ENCODE measurements at regions not wholly inside any gene's neighbourhood (a gene's known extent, or its start where the extent isn't known, plus 50 kb on each side); places are given as distances from the start of the nearest gene placed in this dataset.

DNA sequence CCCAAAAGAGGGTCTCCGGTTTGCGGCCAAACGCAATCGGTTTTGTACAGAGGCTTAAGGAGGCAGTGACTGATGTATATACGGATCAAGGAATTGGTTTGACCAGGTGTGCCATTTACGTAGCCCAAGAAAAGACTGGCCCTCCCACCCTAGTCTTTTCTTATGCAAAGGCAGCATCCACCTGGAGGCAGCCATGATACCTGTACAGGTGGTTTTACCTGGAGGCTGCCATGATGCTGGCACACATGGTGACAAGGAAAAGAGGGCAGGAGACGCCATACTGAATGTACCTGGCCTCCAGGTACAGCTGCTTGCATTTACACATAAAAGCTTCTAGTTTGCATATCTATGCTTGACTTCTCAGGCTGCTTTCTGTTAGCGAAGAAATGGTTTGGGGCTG, 917.7 kb upstream of the INTU start:
- Histone ChIP-seq H3K36me3 (ENCODE audit: control insufficient read depth, insufficient read depth, low read length) (no peaks in the 10 kb centered on the region), H3K27me3 (ENCODE audit: control insufficient read depth, insufficient read depth, low read length) (no peaks in the 10 kb centered on the region), H3K4me3 (ENCODE audit: low read depth, low read length) (no peak overlapping the region), H3K9me3 (ENCODE audit: control insufficient read depth, insufficient read depth, low read length) (no peaks in the 10 kb centered on the region), H3K4me1 (ENCODE audit: control insufficient read depth, insufficient read depth, low read length) (peaks cover 12% of the 10 kb centered on the region), H3K9ac (ENCODE audit: low read depth, low read length) (no peak overlapping the region)

DNA sequence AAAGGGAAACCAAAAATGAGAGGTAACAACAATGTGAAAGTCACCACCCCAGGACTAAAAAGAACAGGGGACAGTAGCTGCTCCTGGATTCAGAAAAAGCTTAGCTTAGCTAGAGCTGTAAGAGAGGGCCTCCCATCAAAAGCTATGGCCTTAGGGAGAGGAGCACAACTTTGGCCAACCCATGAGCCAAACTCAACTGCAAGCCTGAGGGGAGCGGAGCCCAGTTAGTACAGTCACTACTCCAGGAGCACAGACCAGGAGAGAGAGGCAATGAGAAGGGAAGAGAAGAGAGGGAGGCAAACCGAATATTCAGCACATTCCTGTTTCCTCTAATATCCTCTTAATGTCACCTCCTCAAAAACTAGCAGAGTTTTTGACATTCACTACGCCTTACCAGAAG, 917.1 kb upstream of the INTU start:
- Histone ChIP-seq H3K36me3 (ENCODE audit: control insufficient read depth, insufficient read depth, low read length) (no peaks in the 10 kb centered on the region), H3K4me3 (ENCODE audit: low read depth, low read length) (no peak overlapping the region), H3K9ac (ENCODE audit: low read depth, low read length) (no peak overlapping the region), H3K9me3 (ENCODE audit: control insufficient read depth, insufficient read depth, low read length) (no peaks in the 10 kb centered on the region), H3K27me3 (ENCODE audit: control insufficient read depth, insufficient read depth, low read length) (no peaks in the 10 kb centered on the region), H3K4me1 (ENCODE audit: control insufficient read depth, insufficient read depth, low read length) (peaks cover 12% of the 10 kb centered on the region)

DNA sequence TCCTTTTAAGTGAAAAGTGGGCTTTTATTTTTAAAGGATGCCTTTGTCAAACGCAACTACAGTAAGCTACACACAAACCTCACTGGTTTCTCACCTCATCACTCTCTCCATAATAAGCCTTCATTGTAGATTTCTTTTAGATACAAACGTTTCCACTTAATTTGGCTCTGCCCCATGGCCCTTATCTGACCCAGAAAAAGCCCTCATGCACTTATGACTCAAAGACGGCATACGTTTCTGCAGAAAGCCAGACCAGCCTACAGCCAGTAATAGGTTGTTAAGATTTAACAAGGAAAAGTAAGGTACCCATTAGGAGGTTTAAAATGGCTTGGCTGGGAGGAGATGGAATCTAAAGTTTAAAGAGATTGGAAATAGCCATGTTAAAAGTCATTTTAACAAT, 914.6 kb upstream of the INTU start:
- Histone ChIP-seq H3K4me1 (ENCODE audit: control insufficient read depth, insufficient read depth, low read length) (peaks cover 12% of the 10 kb centered on the region), H3K9me3 (ENCODE audit: control insufficient read depth, insufficient read depth, low read length) (no peaks in the 10 kb centered on the region), H3K27me3 (ENCODE audit: control insufficient read depth, insufficient read depth, low read length) (no peaks in the 10 kb centered on the region), H3K36me3 (ENCODE audit: control insufficient read depth, insufficient read depth, low read length) (no peaks in the 10 kb centered on the region), H3K4me3 (ENCODE audit: low read depth, low read length) (no peak overlapping the region), H3K9ac (ENCODE audit: low read depth, low read length) (no peak overlapping the region)

DNA sequence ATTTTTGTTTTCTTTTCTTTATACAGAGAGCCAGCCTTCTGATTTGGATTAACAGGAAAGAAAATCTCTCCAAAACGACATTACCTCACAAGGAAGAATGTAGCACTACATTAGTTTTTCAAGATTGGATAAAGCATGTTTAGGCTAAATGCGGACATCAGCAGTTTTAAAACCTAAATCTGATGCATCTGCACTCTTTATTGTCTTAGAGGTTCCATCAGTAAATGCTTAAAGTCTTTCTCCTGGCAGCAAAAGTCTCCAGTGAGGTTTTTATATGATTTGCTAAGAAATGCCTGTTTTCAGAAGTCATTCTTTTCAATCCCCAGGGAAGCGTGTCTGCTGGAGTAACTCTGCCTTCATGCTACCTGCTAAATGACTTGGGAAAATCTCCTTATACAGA, 912.9 kb upstream of the INTU start:
- Histone ChIP-seq H3K9me3 (ENCODE audit: control insufficient read depth, insufficient read depth, low read length) (no peaks in the 10 kb centered on the region), H3K4me3 (ENCODE audit: low read depth, low read length) (no peak overlapping the region), H3K4me1 (ENCODE audit: control insufficient read depth, insufficient read depth, low read length) (peaks cover 10% of the 10 kb centered on the region), H3K27me3 (ENCODE audit: control insufficient read depth, insufficient read depth, low read length) (no peaks in the 10 kb centered on the region), H3K36me3 (ENCODE audit: control insufficient read depth, insufficient read depth, low read length) (no peaks in the 10 kb centered on the region), H3K9ac (ENCODE audit: low read depth, low read length) (no peak overlapping the region)

DNA sequence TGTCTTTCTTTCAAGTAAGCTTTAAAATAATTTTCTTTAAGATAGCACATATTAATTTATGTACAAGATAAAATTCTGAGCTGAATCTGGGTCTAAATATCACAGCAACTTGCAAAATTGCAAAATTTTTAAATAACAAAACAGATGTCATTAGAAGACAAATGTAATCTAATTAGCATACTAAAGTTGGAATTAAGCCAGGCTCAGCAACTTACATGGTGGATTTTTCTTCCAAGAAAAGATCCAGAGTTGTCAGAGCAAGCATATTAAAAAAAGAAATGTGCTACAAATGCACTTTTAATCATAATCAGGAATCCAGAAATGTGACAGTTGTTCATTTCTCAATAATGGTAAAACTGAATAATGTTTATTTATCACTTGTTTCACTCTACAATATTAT, 906.9 kb upstream of the INTU start:
- no peak overlapping the region for H3K9ac ChIP-seq (ENCODE audit: low read depth, low read length)

DNA sequence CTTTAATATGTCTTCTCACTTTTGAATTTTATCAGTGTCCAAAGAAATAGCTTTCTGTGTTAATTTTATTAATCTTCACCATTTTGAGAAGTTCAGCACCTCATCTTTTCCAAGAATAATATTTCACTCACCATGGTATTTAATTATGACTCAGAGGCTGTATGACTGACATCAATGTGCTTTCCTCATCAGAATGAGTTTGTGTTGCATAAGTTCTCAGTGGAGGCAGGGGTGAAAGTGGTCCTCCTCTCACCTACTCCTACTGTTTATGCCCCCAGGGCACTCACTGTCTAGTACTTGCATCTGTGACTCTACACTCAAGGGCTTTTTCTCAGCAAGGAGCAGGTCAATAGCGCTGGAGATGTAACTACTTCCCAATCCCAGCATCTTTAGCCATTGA, 905.3 kb upstream of the INTU start:
- Histone ChIP-seq H3K36me3 (ENCODE audit: control insufficient read depth, insufficient read depth, low read length) (no peaks in the 10 kb centered on the region), H3K4me3 (ENCODE audit: low read depth, low read length) (no peak overlapping the region), H3K9ac (ENCODE audit: low read depth, low read length) (no peak overlapping the region), H3K27me3 (ENCODE audit: control insufficient read depth, insufficient read depth, low read length) (no peaks in the 10 kb centered on the region), H3K4me1 (ENCODE audit: control insufficient read depth, insufficient read depth, low read length) (no peaks in the 10 kb centered on the region), H3K9me3 (ENCODE audit: control insufficient read depth, insufficient read depth, low read length) (no peaks in the 10 kb centered on the region)

More for the DNA sequence above, 906.9 kb upstream of the INTU start:
- Histone ChIP-seq H3K4me3 (ENCODE audit: low read depth, low read length) (no peak overlapping the region), H3K4me1 (ENCODE audit: control insufficient read depth, insufficient read depth, low read length) (no peaks in the 10 kb centered on the region), H3K9me3 (ENCODE audit: control insufficient read depth, insufficient read depth, low read length) (no peaks in the 10 kb centered on the region), H3K36me3 (ENCODE audit: control insufficient read depth, insufficient read depth, low read length) (no peaks in the 10 kb centered on the region), H3K27me3 (ENCODE audit: control insufficient read depth, insufficient read depth, low read length) (no peaks in the 10 kb centered on the region)

DNA sequence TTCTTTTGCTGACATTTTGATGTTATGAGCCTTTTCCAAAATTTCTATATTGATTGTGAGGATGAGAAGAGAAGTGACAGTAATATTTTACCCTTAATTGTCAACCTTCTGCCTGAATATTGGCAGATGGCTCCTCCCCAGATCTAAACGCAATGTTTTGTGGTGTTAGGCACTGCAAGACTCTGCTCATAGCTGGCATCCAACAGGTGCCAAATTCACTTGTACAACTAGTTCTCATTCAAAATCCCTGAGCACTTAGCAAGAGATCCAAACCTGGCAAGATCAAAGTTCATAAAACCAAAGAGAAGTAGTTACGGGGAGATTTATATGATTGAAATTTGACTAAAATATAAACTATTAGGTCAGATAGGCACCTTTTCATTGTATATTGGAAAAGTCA, 901.7 kb upstream of the INTU start:
- Histone ChIP-seq H3K27me3 (ENCODE audit: control insufficient read depth, insufficient read depth, low read length) (no peaks in the 10 kb centered on the region), H3K4me1 (ENCODE audit: control insufficient read depth, insufficient read depth, low read length) (no peaks in the 10 kb centered on the region), H3K9me3 (ENCODE audit: control insufficient read depth, insufficient read depth, low read length) (no peaks in the 10 kb centered on the region), H3K36me3 (ENCODE audit: control insufficient read depth, insufficient read depth, low read length) (no peaks in the 10 kb centered on the region), H3K9ac (ENCODE audit: low read depth, low read length) (no peak overlapping the region), H3K4me3 (ENCODE audit: low read depth, low read length) (no peak overlapping the region)

DNA sequence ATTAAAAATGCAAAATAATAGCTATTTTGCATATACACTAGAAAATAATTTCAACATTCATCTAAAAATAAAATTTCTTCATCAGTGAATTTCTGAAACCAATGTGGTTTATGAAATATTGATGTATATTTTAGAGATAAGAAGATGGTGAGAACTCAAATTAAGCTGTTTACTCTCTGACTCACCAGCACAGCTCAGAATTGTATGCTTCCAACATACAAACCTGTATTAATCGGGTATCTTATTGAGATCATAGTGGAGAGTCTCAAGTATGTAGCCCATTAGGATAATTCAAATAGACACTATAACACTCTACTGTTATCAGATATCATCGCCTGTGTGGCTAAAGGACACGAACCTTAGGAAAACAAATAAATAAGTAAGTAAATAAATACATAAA, 899.5 kb upstream of the INTU start:
- Histone ChIP-seq H3K36me3 (ENCODE audit: control insufficient read depth, insufficient read depth, low read length) (no peaks in the 10 kb centered on the region), H3K4me3 (ENCODE audit: low read depth, low read length) (no peak overlapping the region), H3K27me3 (ENCODE audit: control insufficient read depth, insufficient read depth, low read length) (no peaks in the 10 kb centered on the region), H3K9me3 (ENCODE audit: control insufficient read depth, insufficient read depth, low read length) (no peaks in the 10 kb centered on the region), H3K4me1 (ENCODE audit: control insufficient read depth, insufficient read depth, low read length) (no peaks in the 10 kb centered on the region), H3K9ac (ENCODE audit: low read depth, low read length) (no peak overlapping the region)

DNA sequence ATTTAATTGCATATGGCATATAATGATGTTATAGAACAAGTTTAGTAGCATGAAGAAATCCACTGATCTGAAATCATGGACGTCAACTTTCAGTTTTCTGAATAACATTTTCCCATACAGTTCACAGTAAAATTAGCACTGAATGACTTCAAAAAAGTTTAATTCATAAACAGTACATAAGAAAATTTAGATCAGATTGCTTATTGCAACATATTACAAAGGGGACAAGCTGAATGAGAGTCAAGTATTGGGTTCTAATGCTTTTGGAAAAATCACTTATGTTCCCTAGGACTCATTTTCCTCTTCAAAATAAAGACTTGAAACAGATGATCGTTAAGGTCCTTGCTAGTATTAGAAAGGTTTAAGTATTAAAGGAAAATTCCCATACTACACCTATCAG, 898.3 kb upstream of the INTU start:
- Histone ChIP-seq H3K9ac (ENCODE audit: low read depth, low read length) (no peak overlapping the region), H3K4me1 (ENCODE audit: control insufficient read depth, insufficient read depth, low read length) (no peaks in the 10 kb centered on the region), H3K27me3 (ENCODE audit: control insufficient read depth, insufficient read depth, low read length) (no peaks in the 10 kb centered on the region), H3K9me3 (ENCODE audit: control insufficient read depth, insufficient read depth, low read length) (no peaks in the 10 kb centered on the region), H3K36me3 (ENCODE audit: control insufficient read depth, insufficient read depth, low read length) (no peaks in the 10 kb centered on the region), H3K4me3 (ENCODE audit: low read depth, low read length) (no peak overlapping the region)

DNA sequence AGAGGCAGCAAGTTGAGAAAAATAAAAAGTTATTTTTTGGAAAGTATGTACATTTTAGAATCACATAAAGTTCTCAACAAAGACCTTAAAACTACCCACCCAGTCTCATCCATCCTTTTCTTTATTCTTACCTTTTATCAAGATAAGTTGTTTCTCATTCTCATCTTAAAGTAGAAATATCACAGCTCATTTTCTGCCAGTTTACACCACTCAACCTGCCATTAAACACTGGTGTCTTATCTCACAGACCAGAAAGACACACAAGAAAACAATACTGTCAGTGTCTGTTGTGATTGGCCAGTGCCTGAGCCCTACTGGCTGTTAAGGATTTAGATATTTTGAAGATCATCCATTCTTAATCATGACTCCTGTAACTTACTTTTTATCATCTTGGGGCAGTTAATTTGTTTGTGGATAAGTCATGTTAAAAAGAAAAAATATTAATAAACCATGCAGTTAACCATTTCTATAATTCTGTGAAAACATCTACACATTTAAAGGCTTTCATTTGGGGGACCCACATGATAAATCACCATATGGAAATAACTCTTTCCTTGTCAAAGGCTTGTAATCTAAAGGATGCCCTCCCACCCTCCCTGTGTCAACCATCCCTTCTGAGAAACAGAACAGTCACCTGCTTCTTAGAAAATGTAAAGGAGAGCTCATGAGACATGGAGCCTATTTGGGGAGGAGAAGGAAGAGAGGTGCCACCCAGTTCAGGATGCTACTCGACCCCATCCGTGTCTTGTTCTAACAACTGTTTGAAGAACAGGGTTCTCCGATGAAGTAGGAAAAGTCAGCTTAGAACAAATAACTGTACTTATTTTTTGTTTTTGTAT, 897.2 kb upstream of the INTU start:
- Histone ChIP-seq H3K9me3 (ENCODE audit: control insufficient read depth, insufficient read depth, low read length) (no peaks in the 10 kb centered on the region), H3K9ac (ENCODE audit: low read depth, low read length) (no peak overlapping the region), H3K36me3 (ENCODE audit: control insufficient read depth, insufficient read depth, low read length) (no peaks in the 10 kb centered on the region), H3K4me3 (ENCODE audit: low read depth, low read length) (no peak overlapping the region), H3K4me1 (ENCODE audit: control insufficient read depth, insufficient read depth, low read length) (no peaks in the 10 kb centered on the region), H3K27me3 (ENCODE audit: control insufficient read depth, insufficient read depth, low read length) (no peaks in the 10 kb centered on the region)

DNA sequence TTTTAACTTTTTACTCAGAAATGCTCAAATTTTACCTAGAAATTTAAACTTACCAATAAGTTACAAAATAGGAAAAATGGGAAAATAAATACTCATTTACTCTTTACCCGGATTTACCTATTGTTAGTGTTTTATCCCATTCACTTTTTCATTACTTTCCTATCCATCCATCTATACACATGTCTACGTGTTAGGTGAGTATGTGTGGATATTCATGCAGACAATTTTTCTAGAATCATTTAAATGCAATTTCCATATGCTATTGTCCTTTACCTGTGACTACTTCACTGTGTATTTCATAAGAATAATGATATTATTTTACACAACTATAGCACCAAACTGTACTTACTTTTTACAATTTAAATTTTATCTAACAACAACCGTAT, 896.6 kb upstream of the INTU start:
- no peak overlapping the region for H3K9ac ChIP-seq (ENCODE audit: low read depth, low read length)
- H3K27me3 ChIP-seq (ENCODE audit: control insufficient read depth, insufficient read depth, low read length): no peaks in the 10 kb centered on the region
- no peaks in the 10 kb centered on the region for H3K36me3 ChIP-seq (ENCODE audit: control insufficient read depth, insufficient read depth, low read length)
- no peaks in the 10 kb centered on the region for H3K4me1 ChIP-seq (ENCODE audit: control insufficient read depth, insufficient read depth, low read length)
- H3K4me3 ChIP-seq (ENCODE audit: low read depth, low read length): no peak overlapping the region
- H3K9me3 ChIP-seq (ENCODE audit: control insufficient read depth, insufficient read depth, low read length): no peaks in the 10 kb centered on the region

DNA sequence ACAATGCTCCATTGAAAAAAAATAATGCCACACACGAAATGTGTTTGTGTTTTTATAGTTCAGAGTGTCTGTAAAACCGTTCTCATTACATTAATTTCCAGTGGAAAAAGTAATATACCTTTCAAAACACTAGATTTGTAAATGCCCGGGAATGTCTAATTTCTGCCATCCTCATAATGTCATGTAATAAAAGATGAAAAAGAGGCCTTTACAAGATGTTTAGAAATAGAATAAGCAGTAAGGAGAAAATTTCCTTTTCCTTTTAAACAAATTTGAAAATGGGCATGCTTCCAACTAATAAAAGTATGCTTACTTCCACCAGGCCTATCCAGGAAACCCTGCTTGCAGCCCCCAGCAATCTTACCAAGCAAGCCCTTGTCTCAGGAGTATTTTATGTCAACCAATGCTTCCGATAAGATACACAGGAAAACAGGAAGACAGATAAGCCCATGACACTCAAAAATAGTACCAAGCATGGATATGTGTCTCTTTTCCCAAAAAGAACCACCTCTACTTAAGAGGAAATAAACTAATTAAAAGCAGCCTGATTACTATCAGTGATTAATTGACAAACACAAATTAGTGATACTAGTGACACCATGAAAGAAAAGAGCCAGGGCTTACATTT, 894.7 kb upstream of the INTU start:
- Histone ChIP-seq H3K4me1 (ENCODE audit: control insufficient read depth, insufficient read depth, low read length) (no peaks in the 10 kb centered on the region), H3K36me3 (ENCODE audit: control insufficient read depth, insufficient read depth, low read length) (no peaks in the 10 kb centered on the region), H3K27me3 (ENCODE audit: control insufficient read depth, insufficient read depth, low read length) (no peaks in the 10 kb centered on the region), H3K9ac (ENCODE audit: low read depth, low read length) (no peak overlapping the region), H3K9me3 (ENCODE audit: control insufficient read depth, insufficient read depth, low read length) (no peaks in the 10 kb centered on the region), H3K4me3 (ENCODE audit: low read depth, low read length) (no peak overlapping the region)
